Stimulated activated naive B cell treated with anti-CD40 and anti-IgM and Interleukin-4, amounts not matched to agents 10 μg/mL and 1 μg/mL and 100 μg/mL, for 72 hours (primary cell): ENCODE measurements at regions not wholly inside any gene's neighbourhood (a gene's known extent, or its start where the extent isn't known, plus 50 kb on each side); places are given as distances from the start of the nearest gene placed in this dataset.

Experiments
- ATAC-seq, 2 donors: fragments of 150-1000 bp; cut with Tn5 transposase; replicated peaks; 2 replicates each; pipeline ENCODE4 v1.10.0; 2021; ENCODE audit warnings: moderate library complexity in 1 of 2
- DNase-seq: peaks from one replicate; pipeline ENCODE4 v3.0.0; 2021
- H3K27ac Mint-ChIP-seq: one replicate; pipeline ENCODE4 v1.8.0; 2022; ENCODE audit warnings: mild to moderate bottlenecking, mixed read lengths
- H3K27me3 Mint-ChIP-seq, 2 donors: one replicate each; pipeline ENCODE4 v1.8.0; 2022; ENCODE audit warnings: mixed read lengths in 2 of 2
- H3K36me3 Mint-ChIP-seq, 2 donors: one replicate each; pipeline ENCODE4 v1.8.0; 2022; ENCODE audit warnings: mixed read lengths in 2 of 2, mild to moderate bottlenecking in 1 of 2
- H3K4me1 Mint-ChIP-seq, 2 donors: one replicate each; pipeline ENCODE4 v1.8.0; 2022; ENCODE audit warnings: mixed read lengths in 2 of 2, mild to moderate bottlenecking in 1 of 2
- H3K4me3 Mint-ChIP-seq, 2 donors: one replicate each; pipeline ENCODE4 v1.8.0; 2022; ENCODE audit warnings: mild to moderate bottlenecking in 2 of 2, mixed read lengths in 2 of 2, moderate library complexity in 1 of 2
- H3K9me3 Mint-ChIP-seq, 2 donors: one replicate each; pipeline ENCODE4 v1.8.0; 2022; ENCODE audit warnings: mixed read lengths in 2 of 2, mild to moderate bottlenecking in 1 of 2

DNA sequence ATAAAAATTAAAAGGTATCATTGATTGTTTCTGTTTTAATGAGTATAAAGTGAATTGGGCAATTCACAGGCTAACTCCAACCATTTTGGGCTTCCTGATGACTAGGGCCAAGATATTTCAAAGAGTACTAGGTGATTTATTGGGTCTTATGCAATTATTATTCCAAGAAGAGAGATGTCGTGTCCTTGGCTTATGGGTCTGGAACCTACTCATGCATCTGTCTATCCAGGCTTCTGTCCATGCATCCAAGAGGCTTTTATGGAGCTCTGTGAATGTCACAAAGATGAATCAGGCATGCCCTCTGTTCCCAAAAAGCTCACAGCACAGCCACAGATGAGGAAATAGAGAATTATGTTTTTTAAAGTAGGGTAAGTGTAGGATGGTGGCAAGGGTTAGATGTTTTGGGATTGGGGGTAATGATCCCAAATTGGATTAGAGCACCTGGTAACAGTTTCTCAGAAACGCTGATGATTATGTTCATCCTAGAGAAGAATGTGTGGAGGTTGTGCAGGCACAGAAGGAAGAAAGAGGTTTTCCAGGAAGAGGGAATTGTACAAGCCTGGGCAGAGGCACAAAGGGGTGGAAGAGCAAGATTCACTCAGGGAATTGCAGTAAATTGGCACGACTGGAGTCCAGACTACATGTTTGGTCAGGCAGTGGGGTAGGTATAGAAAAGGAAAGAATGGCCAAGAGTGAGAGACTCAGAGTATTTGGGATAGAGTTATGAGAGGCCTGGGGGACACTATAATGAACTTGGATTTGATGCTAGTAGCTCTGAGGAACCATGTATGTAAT lies 83.0 kb upstream of the TNC start:
- Mint-ChIP-seq H3K4me3 (no peak overlapping the region), H3K9me3 (no peaks in the 10 kb centered on the region), H3K27ac (no peak overlapping the region), H3K4me1 (no peaks in the 10 kb centered on the region), H3K36me3 (no peaks in the 10 kb centered on the region), H3K27me3 (peaks cover 5 to 20% of the 10 kb centered on the region in 2 donors)
- DNase-seq (no peak), ATAC-seq (no peak)

DNA sequence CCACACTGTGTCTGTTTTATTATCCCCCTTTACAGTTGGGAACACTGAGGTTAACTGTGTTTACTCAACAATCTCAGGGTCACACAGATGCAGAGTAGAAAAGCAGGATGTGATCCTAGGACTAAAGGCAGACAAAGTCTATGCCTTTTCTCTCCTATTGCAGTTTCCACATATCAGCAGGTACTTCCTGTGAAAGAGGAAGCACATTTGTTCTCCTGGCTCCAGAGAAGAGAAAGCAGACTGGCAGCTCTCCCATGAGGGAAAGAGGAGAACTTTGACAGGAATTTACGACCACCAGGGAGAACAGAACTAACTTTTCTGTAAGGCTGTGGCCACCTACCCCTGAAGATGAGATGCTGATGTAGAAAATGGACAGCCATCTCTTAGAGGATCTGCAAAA lies 84.2 kb upstream of the TNC start:
- no peak for DNase-seq
- no peaks in the 10 kb centered on the region for H3K9me3 Mint-ChIP-seq
- peaks cover 5 to 23% of the 10 kb centered on the region in 2 donors for H3K27me3 Mint-ChIP-seq
- no peak overlapping the region for H3K4me3 Mint-ChIP-seq
- no peak overlapping the region for H3K27ac Mint-ChIP-seq
- no peak for ATAC-seq
- no peaks in the 10 kb centered on the region for H3K36me3 Mint-ChIP-seq
- H3K4me1 Mint-ChIP-seq: peaks cover 0 to 3% of the 10 kb centered on the region in 2 donors

DNA sequence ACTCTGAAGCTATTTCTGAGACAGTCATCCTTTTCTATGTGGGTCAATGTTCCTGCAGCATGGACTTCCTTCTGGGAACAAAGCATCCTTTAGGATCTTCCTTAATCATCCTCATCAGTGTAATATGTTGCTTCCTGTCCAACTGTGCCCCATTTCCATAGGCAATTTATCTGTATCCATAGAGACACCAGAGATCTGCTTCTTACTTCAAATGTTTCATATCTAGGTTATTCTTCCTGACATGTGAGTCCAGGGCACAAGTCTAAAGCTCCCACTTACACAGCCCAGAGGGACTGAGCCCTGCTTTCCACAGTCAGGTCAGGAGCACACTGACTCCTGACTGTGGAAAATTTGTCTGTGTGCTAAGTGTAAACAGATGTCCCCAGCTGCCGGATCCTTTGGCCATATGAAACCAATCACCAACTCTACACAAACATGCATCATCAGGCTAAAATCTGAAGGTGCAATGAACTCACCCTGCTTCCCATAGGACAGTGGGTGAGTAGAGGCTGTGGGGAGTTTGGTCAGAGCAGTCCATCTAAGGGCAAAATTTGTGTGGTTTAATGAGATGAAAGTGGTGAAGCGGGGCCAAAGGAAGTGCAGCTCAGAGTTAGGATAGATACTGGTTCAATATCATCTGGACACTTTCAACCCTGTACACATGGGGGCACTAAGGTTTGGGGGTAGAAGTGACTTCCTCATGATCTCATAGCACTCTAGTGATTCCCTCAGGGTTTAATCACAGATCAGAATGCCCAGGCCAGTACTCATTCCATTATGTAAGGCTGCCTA lies 85.2 kb upstream of the TNC start:
- H3K36me3 Mint-ChIP-seq: no peaks in the 10 kb centered on the region
- H3K27me3 Mint-ChIP-seq: peaks cover 5 to 23% of the 10 kb centered on the region in 2 donors
- peaks cover 0 to 3% of the 10 kb centered on the region in 2 donors for H3K4me1 Mint-ChIP-seq
- H3K4me3 Mint-ChIP-seq: no peak overlapping the region
- H3K9me3 Mint-ChIP-seq: no peaks in the 10 kb centered on the region
- DNase-seq (no peak), ATAC-seq (no peak)
- H3K27ac Mint-ChIP-seq: no peak overlapping the region

DNA sequence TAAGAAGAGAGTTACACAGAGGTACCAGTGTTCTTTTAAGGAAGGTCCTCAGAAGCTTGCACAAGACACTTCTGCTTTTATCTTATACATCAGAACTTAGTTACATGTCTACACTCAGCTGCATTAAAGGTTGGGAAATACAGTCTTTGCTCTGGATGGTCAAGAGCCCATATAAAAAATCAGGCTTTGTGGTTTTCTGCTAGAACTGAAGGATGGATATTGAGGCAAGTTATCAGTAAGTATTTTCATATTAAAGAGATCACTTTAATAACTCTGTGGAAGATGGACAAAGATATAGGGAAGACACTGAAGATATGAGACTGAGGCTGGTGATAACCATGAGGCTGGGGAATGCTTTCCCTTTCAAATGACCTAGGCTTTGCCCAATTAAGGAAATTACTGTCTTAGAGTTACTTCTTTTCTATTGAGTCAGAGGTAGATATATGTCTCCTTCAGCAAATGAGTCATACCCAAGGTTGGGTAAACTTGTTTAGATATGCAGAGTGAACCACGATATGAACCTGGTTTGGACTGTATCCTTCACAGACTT lies 87.0 kb upstream of the TNC start:
- peak; percentile 49 to 73 for ATAC-seq
- DNase-seq: no peak
- Mint-ChIP-seq H3K27ac (no peak overlapping the region), H3K4me3 (no peak overlapping the region), H3K27me3 (peaks cover 9 to 17% of the 10 kb centered on the region in 2 donors), H3K9me3 (no peaks in the 10 kb centered on the region), H3K36me3 (no peaks in the 10 kb centered on the region), H3K4me1 (peaks cover 0 to 7% of the 10 kb centered on the region in 2 donors)

DNA sequence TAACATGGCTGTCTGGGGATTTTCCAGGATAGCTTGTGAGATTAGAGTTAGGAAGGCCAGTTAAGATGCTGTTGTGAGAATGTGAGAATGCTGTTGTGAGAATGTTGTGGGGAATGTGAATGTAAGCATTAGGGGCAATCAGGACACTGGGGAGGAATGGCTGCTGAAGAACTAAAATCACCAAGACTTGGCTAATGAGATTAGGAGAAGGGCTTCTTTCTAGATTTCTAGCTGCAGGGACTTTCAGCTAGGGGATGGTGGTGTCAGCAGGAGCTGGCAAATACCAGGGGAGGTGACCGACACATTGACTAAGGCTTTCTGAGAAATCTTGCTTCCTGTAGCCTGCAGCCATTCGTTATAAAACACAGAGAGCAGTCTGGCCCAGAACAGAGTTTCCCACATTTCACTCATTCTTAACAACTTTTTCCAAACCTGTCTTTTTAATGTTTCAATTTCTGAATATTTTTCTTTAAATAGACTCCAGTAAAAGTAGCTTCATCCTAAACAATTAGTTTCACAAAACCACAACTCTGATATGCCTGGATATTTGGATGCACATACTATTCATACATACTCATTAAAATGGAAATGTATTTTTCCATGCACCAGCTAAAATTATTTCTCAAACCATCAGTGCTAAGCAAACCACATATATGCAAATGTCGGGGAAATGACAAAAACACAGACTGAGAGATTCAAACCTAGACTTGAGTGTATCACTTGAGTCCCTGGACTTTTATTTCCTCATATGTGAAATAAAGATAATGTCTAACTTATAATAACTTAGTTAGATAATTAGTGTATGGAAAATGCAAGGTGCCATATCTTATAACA lies 89.3 kb upstream of the TNC start:
- Mint-ChIP-seq H3K9me3 (no peaks in the 10 kb centered on the region), H3K4me1 (peaks cover 0 to 7% of the 10 kb centered on the region in 2 donors)
- no peak for DNase-seq

DNA sequence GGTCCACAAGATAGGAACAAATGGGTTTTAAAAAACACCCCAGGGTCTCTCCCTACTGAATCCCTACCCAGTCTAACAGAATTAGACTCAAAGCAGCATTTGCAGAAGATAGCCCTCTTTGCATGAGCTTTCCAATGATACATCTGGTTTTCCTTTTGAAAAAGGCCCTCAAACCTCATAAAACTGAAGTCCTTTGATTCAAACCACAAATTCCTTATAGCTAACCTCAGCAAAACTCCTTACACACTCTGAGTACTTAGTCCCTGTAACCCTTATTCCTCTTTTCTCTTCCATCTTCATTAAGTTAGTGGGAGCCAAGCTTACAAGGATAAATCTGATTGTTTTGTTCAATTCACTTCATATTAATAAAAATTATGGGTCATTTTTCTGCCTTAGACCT lies 90.5 kb upstream of the TNC start:
- Mint-ChIP-seq H3K36me3 (no peaks in the 10 kb centered on the region), H3K27ac (no peak overlapping the region)
- no peak for ATAC-seq

More for the DNA sequence above, 89.3 kb upstream of the TNC start:
- peak in 1 of 2 donors; percentile 41 for ATAC-seq
- H3K27ac Mint-ChIP-seq: no peak overlapping the region
- H3K4me3 Mint-ChIP-seq: no peak overlapping the region
- H3K27me3 Mint-ChIP-seq: peaks cover 7 to 23% of the 10 kb centered on the region in 2 donors
- no peaks in the 10 kb centered on the region for H3K36me3 Mint-ChIP-seq

DNA sequence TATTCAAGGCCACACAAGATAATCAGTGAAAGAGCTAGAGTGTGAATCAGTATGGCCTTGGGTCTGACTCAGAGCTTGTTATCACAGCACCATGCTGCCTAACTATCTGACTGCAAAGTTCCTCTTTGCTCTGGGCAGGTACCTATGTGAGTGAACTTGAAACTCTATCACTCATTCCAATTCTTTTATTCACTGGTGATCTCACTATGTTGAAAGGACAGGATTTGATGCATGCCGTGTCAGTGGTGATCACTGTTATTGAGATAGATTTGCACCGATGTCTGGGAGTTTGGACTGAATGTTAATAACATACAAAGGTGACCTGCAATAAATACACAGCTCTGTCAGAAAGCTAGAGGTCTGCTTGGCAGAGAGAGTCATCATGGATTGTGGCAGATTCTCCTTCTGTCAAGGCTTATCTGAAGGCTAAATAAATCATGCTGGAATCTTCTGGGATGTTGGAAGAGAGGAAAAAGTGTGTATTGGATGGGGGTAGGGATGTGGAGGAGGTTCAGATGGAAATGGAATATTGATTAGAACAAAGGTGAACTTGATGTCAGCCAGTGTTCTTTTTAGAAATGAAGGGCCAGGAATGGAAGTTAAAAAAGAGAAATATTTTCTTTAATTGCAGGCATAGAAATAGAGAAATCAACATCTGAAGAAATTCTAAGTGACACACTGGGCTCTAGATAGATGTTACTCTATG lies 91.8 kb upstream of the TNC start:
- Mint-ChIP-seq H3K4me3 (no peak overlapping the region), H3K4me1 (peaks cover 0 to 9% of the 10 kb centered on the region in 2 donors), H3K36me3 (no peaks in the 10 kb centered on the region), H3K27me3 (peaks cover 7 to 18% of the 10 kb centered on the region in 2 donors), H3K27ac (no peak overlapping the region), H3K9me3 (no peaks in the 10 kb centered on the region)
- peak; percentile 89 to 90 for ATAC-seq
- peak; percentile 15 for DNase-seq

More for the DNA sequence above, 90.5 kb upstream of the TNC start:
- DNase-seq: no peak
- no peaks in the 10 kb centered on the region for H3K9me3 Mint-ChIP-seq
- H3K4me3 Mint-ChIP-seq: no peak overlapping the region
- H3K27me3 Mint-ChIP-seq: peaks cover 7 to 18% of the 10 kb centered on the region in 2 donors
- H3K4me1 Mint-ChIP-seq: peaks cover 0 to 9% of the 10 kb centered on the region in 2 donors

DNA sequence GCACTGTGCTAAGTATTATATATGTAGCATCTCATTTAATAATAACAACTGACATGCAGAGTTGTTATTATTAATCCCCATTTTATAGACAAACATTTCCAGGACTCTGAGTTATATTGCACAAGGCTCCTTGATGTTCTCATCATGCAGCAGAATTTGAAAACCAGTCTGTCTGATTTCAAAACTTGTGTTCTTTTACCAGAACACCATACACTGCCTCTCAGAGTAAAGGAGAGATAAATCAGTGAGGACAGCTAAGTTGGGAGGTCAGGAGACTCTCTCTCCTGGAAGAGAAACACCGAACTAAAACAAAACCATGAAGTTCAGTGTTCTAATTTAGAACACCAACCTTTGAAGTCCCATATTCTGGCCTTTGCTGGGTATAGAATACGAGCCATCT lies 92.7 kb upstream of the TNC start:
- H3K36me3 Mint-ChIP-seq: no peaks in the 10 kb centered on the region
- H3K9me3 Mint-ChIP-seq: no peaks in the 10 kb centered on the region
- no peak overlapping the region for H3K4me3 Mint-ChIP-seq
- peaks cover 0 to 9% of the 10 kb centered on the region in 2 donors for H3K4me1 Mint-ChIP-seq
- H3K27me3 Mint-ChIP-seq: peaks cover 7 to 20% of the 10 kb centered on the region in 2 donors
- ATAC-seq (no peak), DNase-seq (no peak)
- no peak overlapping the region for H3K27ac Mint-ChIP-seq

DNA sequence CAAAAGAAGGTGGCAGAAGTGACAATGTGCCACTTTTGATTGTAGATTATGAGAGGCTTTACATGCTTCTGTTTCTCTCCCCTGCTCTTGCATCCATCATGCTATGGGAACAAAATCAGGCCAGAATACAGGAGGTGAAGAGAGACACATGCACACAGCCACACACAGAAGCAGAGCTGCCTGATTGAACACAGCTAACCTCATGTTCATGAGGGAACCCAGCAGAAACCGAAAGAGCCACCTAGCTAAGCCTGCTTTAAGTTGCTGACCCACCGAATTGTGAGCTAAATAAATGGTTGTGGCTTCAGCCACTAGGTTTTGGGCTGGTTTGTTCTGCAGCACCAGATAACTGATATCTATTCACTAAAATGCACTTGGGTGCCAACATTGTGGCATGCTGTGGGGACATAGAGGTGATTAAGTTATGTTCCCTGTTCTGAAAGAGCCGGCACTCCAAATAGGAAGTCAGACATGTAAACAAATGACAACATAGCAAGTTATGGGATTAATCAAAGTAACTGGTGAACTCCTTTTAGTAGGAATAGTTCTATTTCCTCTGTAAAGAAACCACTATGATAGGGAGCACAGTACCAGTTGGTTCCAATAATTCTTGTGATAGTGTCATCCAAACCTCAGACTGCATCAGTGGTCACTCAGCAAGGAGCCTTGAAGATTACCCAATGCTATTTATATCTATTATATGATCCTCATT lies 93.6 kb upstream of the TNC start:
- Mint-ChIP-seq H3K4me1 (peaks cover 0 to 9% of the 10 kb centered on the region in 2 donors), H3K36me3 (no peaks in the 10 kb centered on the region), H3K27ac (no peak overlapping the region), H3K9me3 (peaks cover 0 to 1% of the 10 kb centered on the region in 2 donors), H3K4me3 (no peak overlapping the region), H3K27me3 (peaks cover 7 to 20% of the 10 kb centered on the region in 2 donors)
- DNase-seq (no peak), ATAC-seq (no peak)

DNA sequence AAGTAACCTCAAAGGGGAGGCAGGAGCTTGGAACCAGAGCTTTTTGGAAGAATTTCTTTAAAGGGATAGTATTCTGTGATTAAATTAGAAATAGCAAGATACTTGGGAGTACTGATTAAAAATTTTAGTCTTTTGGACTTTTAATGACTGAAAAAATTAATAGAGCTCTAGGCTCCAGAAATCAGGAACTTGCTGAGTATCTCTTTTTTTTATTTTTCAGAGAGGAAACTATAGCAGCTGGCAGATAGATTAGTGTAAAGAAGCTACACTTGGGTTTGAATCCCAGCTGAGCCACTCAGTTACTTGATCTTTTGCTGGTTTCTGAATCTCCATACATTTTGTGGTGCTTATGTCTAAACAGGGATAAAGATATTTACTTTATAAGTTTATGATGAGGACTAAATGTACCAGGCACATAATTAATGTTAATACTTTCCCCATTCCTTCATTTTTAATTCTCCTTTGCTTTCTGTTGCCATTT lies 94.2 kb upstream of the TNC start:
- peaks cover 0 to 10% of the 10 kb centered on the region in 2 donors for H3K4me1 Mint-ChIP-seq
- H3K9me3 Mint-ChIP-seq: peaks cover 3 to 4% of the 10 kb centered on the region in 2 donors
- H3K4me3 Mint-ChIP-seq: no peak overlapping the region
- ATAC-seq (no peak), DNase-seq (no peak)
- H3K27ac Mint-ChIP-seq: no peak overlapping the region
- H3K27me3 Mint-ChIP-seq: peaks cover 13 to 26% of the 10 kb centered on the region in 2 donors
- no peaks in the 10 kb centered on the region for H3K36me3 Mint-ChIP-seq

DNA sequence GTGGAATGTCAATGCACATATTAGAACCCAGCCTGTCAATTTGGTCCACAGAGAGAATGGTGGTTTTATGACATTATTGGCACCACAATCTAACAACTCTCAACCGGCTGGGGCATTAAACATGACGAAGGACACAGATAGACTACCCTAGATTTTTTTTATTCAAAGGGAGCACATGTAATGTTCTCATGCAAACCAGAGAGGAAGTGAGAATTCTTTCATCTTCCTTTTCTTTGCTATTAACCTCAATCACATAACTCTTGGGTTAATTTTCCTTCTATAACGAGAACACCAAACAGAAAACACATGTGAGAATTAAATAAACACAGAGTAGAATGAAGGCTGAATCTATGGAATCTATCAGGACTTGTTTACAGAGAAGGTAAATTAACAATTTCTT lies 94.9 kb upstream of the TNC start:
- ATAC-seq: no peak
- H3K9me3 Mint-ChIP-seq: peaks cover 3 to 4% of the 10 kb centered on the region in 2 donors

DNA sequence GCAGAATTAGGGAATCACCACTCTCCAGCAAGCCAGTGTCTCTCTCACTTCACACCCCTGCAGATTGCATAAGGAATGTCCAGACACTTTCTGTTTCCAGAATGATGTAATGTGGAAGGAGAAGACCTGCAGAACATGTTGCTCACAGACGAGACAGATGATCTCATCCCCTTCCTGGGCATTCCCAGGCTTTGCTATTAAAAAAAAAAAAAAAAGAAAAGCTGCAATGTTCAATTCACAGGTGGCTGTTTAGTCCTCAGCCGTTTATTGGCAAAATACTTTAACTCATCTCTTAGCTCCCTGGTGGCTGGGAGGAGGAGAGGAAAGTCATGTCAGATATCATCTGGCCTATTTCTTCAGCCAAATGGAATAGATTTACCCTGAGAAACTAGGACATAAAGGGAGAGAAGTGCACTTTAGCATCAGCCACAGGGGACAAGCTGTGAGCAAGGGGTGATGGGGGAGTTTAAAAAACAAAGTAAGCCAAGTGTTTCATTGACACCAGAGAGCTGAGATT lies 95.9 kb upstream of the TNC start:
- H3K4me3 Mint-ChIP-seq: no peak overlapping the region
- peaks cover 0 to 10% of the 10 kb centered on the region in 2 donors for H3K4me1 Mint-ChIP-seq
- peaks cover 3 to 4% of the 10 kb centered on the region in 2 donors for H3K9me3 Mint-ChIP-seq
- H3K36me3 Mint-ChIP-seq: no peaks in the 10 kb centered on the region
- DNase-seq (no peak), ATAC-seq (no peak)
- H3K27me3 Mint-ChIP-seq: peaks cover 14 to 28% of the 10 kb centered on the region in 2 donors
- H3K27ac Mint-ChIP-seq: no peak overlapping the region

More for the DNA sequence above, 94.9 kb upstream of the TNC start:
- Mint-ChIP-seq H3K27me3 (peaks cover 14 to 28% of the 10 kb centered on the region in 2 donors), H3K27ac (no peak overlapping the region), H3K4me3 (no peak overlapping the region), H3K4me1 (peaks cover 0 to 10% of the 10 kb centered on the region in 2 donors), H3K36me3 (no peaks in the 10 kb centered on the region)
- DNase-seq: no peak
